ENCODE measurements at regions not wholly inside any gene's neighbourhood (a gene's known extent, or its start where the extent isn't known, plus 50 kb on each side); places are given as distances from the start of the nearest gene placed in this dataset.

- Mint-ChIP-seq H3K4me3 (ENCODE audit: unreplicated experiment) (no peak overlapping the region), H3K27me3 (ENCODE audit: unreplicated experiment) (peaks cover 4% of the 10 kb centered on the region), H3K4me1 (ENCODE audit: unreplicated experiment) (no peaks in the 10 kb centered on the region), H3K9me3 (ENCODE audit: unreplicated experiment) (peaks cover 13% of the 10 kb centered on the region), H3K27ac (ENCODE audit: unreplicated experiment) (no peak overlapping the region), H3K36me3 (ENCODE audit: low read depth, unreplicated experiment) (peaks cover 31% of the 10 kb centered on the region)
- no peak for DNase-seq (ENCODE audit: low spot score)
- TF ChIP-seq CTCF (IDR thresholded peaks at IDR 0.05; ENCODE audit: unreplicated experiment), result no peak
Measured at GRCh38 chr6:168380956-168381605, 59.9 kb upstream of the SMOC2 start.

GRCh38 chr6:168381726-168382458 is 59.1 kb upstream of the SMOC2 start:
- no peak for DNase-seq (ENCODE audit: low spot score)

DNA sequence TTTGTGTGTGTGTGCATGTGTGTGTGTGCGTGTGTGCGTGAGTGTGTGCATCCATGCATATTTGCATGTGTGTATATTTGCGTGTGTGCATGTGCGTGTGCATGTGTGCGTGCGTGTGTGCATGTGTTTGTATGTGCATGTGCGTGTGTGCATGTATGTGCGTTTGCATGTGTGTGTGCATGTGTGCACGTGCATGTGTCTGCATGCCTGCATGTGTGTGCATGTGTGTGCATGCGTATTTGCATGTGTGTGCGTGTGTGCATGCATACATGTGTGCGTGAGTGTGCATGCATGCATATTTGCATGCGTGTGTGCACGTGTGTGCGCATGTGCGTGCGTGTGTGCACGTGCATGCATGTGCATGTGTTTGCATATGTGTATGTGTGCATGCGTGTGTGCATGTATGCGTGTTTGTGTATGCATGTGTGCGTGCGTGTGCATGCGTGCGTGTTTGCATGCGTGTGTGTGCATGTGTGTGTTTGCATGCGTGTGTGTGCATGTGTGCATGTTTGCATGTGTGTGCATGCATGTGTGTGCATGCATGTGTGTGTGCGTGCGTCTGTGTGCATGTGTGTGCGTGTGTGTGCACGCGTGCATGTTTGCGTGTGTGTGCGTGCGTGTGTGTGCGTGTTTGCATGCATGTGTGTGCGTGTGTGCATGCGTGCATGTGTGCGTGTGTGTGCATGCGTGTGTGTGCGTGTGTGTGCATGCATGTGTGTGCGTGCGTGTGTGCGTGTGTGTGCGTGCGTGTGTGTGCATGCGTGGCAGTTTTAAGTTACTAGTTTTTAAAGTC is 57.7 kb upstream of the SMOC2 start:
- H3K36me3 Mint-ChIP-seq (ENCODE audit: low read depth, unreplicated experiment), result peaks cover 26% of the 10 kb centered on the region

More at GRCh38 chr6:168381726-168382458, 59.1 kb upstream of the SMOC2 start:
- H3K9me3 Mint-ChIP-seq (ENCODE audit: unreplicated experiment), result peaks cover 13% of the 10 kb centered on the region
- H3K4me1 Mint-ChIP-seq (ENCODE audit: unreplicated experiment), result no peaks in the 10 kb centered on the region
- peaks cover 4% of the 10 kb centered on the region for H3K27me3 Mint-ChIP-seq (ENCODE audit: unreplicated experiment)
- TF ChIP-seq CTCF (IDR thresholded peaks at IDR 0.05; ENCODE audit: unreplicated experiment), result no peak
- no peak overlapping the region for H3K27ac Mint-ChIP-seq (ENCODE audit: unreplicated experiment)
- peaks cover 31% of the 10 kb centered on the region for H3K36me3 Mint-ChIP-seq (ENCODE audit: low read depth, unreplicated experiment)
- no peak overlapping the region for H3K4me3 Mint-ChIP-seq (ENCODE audit: unreplicated experiment)

DNA sequence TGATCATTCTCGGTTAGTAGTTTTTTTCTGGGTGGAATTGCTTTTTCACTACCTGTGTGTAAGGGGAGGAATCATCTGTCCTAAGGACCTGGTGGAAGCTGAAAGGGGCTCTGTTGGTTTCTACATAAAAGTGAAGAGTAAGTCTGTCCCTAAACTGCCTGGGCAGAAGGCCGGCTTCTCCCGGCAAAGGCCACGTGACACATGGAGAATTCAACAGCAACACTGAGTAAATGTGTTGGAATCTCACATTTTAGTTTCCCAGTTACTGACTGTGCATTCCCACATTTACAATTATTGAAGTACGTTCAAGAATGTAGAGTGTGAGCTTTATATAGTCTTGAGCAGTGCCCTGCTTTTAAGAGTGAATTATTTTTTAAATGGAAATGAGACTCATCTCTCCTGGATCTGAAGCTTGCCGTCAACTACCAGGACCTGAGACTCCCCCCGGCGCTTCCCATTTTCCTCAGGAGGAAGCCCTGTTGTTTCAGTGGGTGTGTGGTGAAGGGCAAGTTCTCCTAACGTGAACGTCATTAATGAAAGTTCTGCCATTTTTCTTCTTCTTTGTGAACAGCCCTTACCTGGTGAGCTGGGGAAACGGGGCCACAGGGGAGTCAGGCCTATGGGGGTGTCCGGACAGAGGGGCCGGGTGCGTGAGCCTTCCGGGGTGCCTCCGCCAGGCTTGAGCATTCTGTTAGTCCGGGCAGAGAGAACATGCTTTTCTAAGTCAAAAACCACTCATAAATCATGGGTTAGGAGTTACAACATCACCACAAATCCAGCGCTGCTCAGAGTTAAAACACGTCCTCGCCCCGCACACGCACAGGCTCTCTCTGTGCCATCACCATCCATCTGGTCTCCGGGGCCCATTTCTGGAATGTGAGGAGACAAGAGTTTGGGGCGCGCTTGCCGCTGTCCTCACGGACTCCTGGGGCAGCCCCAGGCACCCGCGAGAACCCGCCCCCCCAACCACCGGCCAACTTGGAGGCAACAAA is 56.6 kb upstream of the SMOC2 start:
- H3K36me3 Mint-ChIP-seq (ENCODE audit: low read depth, unreplicated experiment), result peaks cover 15% of the 10 kb centered on the region
- H3K27ac Mint-ChIP-seq (ENCODE audit: unreplicated experiment), result no peak overlapping the region
- peaks cover 4% of the 10 kb centered on the region for H3K27me3 Mint-ChIP-seq (ENCODE audit: unreplicated experiment)
- peaks cover under 1% of the 10 kb centered on the region for H3K4me1 Mint-ChIP-seq (ENCODE audit: unreplicated experiment)
- H3K9me3 Mint-ChIP-seq (ENCODE audit: unreplicated experiment), result peaks cover 7% of the 10 kb centered on the region
- TF ChIP-seq CTCF (IDR thresholded peaks at IDR 0.05; ENCODE audit: unreplicated experiment), result no peak
- DNase-seq (ENCODE audit: low spot score), result no peak
- H3K4me3 Mint-ChIP-seq (ENCODE audit: unreplicated experiment), result no peak overlapping the region

More for the DNA sequence above, 57.7 kb upstream of the SMOC2 start:
- H3K9me3 Mint-ChIP-seq (ENCODE audit: unreplicated experiment), result peaks cover 7% of the 10 kb centered on the region
- no peak overlapping the region for H3K27ac Mint-ChIP-seq (ENCODE audit: unreplicated experiment)
- H3K4me1 Mint-ChIP-seq (ENCODE audit: unreplicated experiment), result no peaks in the 10 kb centered on the region
- no peak for DNase-seq (ENCODE audit: low spot score)
- peaks cover 4% of the 10 kb centered on the region for H3K27me3 Mint-ChIP-seq (ENCODE audit: unreplicated experiment)
- H3K4me3 Mint-ChIP-seq (ENCODE audit: unreplicated experiment), result no peak overlapping the region
- no peak for TF ChIP-seq CTCF (IDR thresholded peaks at IDR 0.05; ENCODE audit: unreplicated experiment)
